Skeletal muscle satellite cell (primary cell): ENCODE measurements at regions not wholly inside any gene's neighbourhood (a gene's known extent, or its start where the extent isn't known, plus 50 kb on each side); places are given as distances from the start of the nearest gene placed in this dataset.

ENCODE experiments used
- H3K27me3 ChIP-seq: 2 replicates; pipeline ENCODE4 v1.7.0; 2013; ENCODE audit warnings: low read length; ENCODE audit not compliant: control insufficient read depth, insufficient read depth
- H3K36me3 ChIP-seq: 2 replicates; pipeline ENCODE4 v1.7.0; 2013; ENCODE audit warnings: mild to moderate bottlenecking, control low read depth, low read length; ENCODE audit not compliant: insufficient read depth
- H3K4me1 ChIP-seq: 2 replicates; pipeline ENCODE4 v1.7.0; 2013; ENCODE audit warnings: low read length; ENCODE audit not compliant: control insufficient read depth, insufficient read depth
- H3K4me2 ChIP-seq: 2 replicates; pipeline ENCODE4 v1.7.0; 2013; ENCODE audit warnings: mild to moderate bottlenecking, low read length
- H3K4me3 ChIP-seq: 2 replicates; pipeline ENCODE4 v1.7.0; 2013; ENCODE audit warnings: low read length
- H3K9ac ChIP-seq: 2 replicates; pipeline ENCODE4 v1.7.0; 2013; ENCODE audit warnings: mild to moderate bottlenecking, low read depth, low read length, moderate library complexity
- H3K9me3 ChIP-seq: replicated peaks from 2 replicates; pipeline ENCODE4 v1.7.0; 2013; ENCODE audit warnings: mild to moderate bottlenecking, control low read depth, low read length

- Histone ChIP-seq H3K4me3 (no peak overlapping the region), H3K4me1 (no peaks in the 10 kb centered on the region), H3K4me2 (no peak overlapping the region), H3K9me3 (no peaks in the 10 kb centered on the region), H3K27me3 (no peaks in the 10 kb centered on the region), H3K36me3 (no peaks in the 10 kb centered on the region), H3K9ac (no peak overlapping the region)
Observed at GRCh38 chr4:111849746-111850284, 295.4 kb upstream of the FAM241A start.

DNA sequence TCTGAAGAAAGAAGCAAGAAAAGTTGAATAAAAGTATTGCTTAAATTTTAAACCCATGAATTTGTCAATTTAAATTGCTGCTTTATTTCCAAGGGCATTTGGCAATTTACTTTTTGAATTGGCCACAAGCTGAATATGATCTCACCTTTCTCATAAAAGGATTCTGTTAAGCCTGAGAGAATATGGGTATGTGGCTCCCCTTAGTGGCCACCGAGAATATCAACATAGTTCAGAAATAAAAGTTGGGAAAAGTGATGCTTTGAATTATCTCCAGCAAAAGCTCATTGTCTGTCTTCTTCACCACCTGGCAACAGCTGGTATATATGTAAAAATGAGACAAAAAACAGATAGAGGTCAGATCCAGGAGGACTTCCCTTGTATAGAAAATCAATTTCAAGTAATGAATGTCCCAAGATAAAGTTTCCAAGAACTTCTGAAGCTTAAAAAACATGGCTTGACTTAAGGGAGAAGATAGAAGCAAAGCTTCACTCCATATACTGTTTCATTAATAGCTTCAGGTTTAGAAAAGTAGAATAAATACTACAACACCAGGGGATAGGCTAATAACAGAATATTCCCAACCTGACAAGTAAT lies 290.7 kb upstream of the FAM241A start:
- Histone ChIP-seq H3K27me3 (peaks cover 10% of the 10 kb centered on the region), H3K9ac (no peak overlapping the region), H3K4me1 (no peaks in the 10 kb centered on the region), H3K4me3 (no peak overlapping the region), H3K36me3 (no peaks in the 10 kb centered on the region), H3K4me2 (no peak overlapping the region), H3K9me3 (no peaks in the 10 kb centered on the region)

- Histone ChIP-seq H3K27me3 (peaks cover 10% of the 10 kb centered on the region), H3K36me3 (no peaks in the 10 kb centered on the region), H3K4me2 (no peak overlapping the region), H3K4me1 (no peaks in the 10 kb centered on the region), H3K9ac (no peak overlapping the region), H3K4me3 (no peak overlapping the region), H3K9me3 (no peaks in the 10 kb centered on the region)
Observed at GRCh38 chr4:111855308-111855707, 289.9 kb upstream of the FAM241A start.

DNA sequence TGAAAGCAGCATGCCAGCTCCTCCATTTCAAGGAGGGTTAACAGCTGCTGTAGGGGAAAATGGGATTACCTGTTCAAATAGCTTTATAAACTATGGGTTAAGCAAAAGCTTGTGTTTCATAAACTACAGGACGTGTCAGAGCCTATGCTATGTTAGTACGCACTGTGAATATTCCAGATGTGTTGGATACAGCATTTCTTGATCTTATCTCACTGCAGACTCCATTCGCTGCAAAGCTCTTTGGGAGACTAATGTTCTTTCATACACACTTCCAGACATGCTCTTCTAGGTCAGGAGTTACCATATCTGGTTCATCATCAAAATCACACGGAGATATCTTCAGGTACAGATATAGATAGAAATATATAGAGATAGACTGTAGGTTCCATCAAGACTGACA lies 281.2 kb upstream of the FAM241A start:
- Histone ChIP-seq H3K27me3 (peaks cover 5% of the 10 kb centered on the region), H3K9me3 (no peaks in the 10 kb centered on the region), H3K9ac (no peak overlapping the region), H3K4me1 (no peaks in the 10 kb centered on the region), H3K4me3 (no peak overlapping the region), H3K4me2 (no peak overlapping the region), H3K36me3 (no peaks in the 10 kb centered on the region)

DNA sequence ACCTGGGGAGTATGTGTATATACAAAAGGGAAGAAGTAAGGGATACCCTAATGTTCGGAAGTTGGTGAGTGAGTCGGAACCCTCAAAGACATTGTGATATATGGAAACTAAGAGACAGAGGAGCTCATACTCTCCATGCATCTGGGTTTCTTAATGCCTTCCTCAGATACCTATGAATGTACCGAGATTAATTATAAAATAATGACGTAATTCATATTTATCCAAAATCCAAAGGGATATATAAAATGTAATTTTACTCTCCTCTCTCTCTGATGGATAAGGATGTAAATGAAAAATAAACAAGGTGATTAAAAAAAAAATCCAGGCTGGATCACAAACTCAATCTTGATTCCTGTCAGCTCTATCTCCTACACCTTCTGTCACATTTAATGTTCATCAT lies 275.9 kb upstream of the FAM241A start:
- Histone ChIP-seq H3K9me3 (no peaks in the 10 kb centered on the region), H3K4me2 (no peak overlapping the region), H3K4me3 (no peak overlapping the region), H3K36me3 (no peaks in the 10 kb centered on the region), H3K27me3 (peaks cover 4% of the 10 kb centered on the region), H3K4me1 (no peaks in the 10 kb centered on the region), H3K9ac (no peak overlapping the region)

DNA sequence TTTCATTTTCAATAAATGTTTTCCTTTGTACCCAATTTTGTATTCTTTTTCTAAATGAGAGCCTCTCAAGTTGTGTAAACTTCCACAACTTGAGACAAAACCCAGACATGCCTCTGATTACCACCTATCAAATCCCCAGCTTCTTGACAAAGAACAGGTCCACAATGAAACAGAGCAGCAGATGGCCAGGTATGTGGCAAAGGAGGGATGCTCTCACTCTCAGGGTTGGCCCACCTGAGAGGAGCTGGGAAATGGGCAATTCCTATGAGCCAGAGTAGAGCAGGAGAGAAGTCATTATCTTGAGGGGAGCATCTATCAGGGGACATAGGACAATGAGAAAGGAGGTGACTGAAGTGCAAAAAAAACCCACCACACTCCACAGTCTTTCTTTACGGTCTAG lies 273.5 kb upstream of the FAM241A start:
- no peaks in the 10 kb centered on the region for H3K4me1 ChIP-seq
- no peaks in the 10 kb centered on the region for H3K36me3 ChIP-seq
- no peak overlapping the region for H3K4me3 ChIP-seq
- no peaks in the 10 kb centered on the region for H3K9me3 ChIP-seq
- no peak overlapping the region for H3K4me2 ChIP-seq
- H3K9ac ChIP-seq = no peak overlapping the region
- H3K27me3 ChIP-seq = peaks cover 6% of the 10 kb centered on the region

GRCh38 chr4:111873801-111874200 lies 271.5 kb upstream of the FAM241A start:
- H3K9ac ChIP-seq = no peak overlapping the region
- H3K27me3 ChIP-seq = peaks cover 9% of the 10 kb centered on the region
- H3K9me3 ChIP-seq = no peaks in the 10 kb centered on the region
- H3K36me3 ChIP-seq = no peaks in the 10 kb centered on the region
- H3K4me3 ChIP-seq = no peak overlapping the region
- H3K4me2 ChIP-seq = no peak overlapping the region
- H3K4me1 ChIP-seq = no peaks in the 10 kb centered on the region

- Histone ChIP-seq H3K4me1 (no peaks in the 10 kb centered on the region), H3K9ac (no peak overlapping the region), H3K9me3 (no peaks in the 10 kb centered on the region), H3K4me3 (no peak overlapping the region), H3K27me3 (peaks cover 7% of the 10 kb centered on the region), H3K36me3 (no peaks in the 10 kb centered on the region), H3K4me2 (no peak overlapping the region)
Observed at GRCh38 chr4:111879539-111879938, 265.7 kb upstream of the FAM241A start.

GRCh38 chr4:111880116-111880515 lies 265.1 kb upstream of the FAM241A start:
- Histone ChIP-seq H3K4me3 (no peak overlapping the region), H3K27me3 (peaks cover 7% of the 10 kb centered on the region), H3K36me3 (no peaks in the 10 kb centered on the region), H3K4me1 (no peaks in the 10 kb centered on the region), H3K4me2 (no peak overlapping the region), H3K9ac (no peak overlapping the region), H3K9me3 (no peaks in the 10 kb centered on the region)

- H3K4me2 ChIP-seq = no peak overlapping the region
- H3K27me3 ChIP-seq = no peaks in the 10 kb centered on the region
- no peaks in the 10 kb centered on the region for H3K4me1 ChIP-seq
- H3K4me3 ChIP-seq = no peak overlapping the region
- no peaks in the 10 kb centered on the region for H3K36me3 ChIP-seq
- no peak overlapping the region for H3K9ac ChIP-seq
- H3K9me3 ChIP-seq = no peaks in the 10 kb centered on the region
Observed at GRCh38 chr4:111883557-111883999, 261.7 kb upstream of the FAM241A start.

- Histone ChIP-seq H3K27me3 (no peaks in the 10 kb centered on the region), H3K4me3 (no peak overlapping the region), H3K9me3 (no peaks in the 10 kb centered on the region), H3K4me2 (no peak overlapping the region), H3K36me3 (no peaks in the 10 kb centered on the region), H3K4me1 (no peaks in the 10 kb centered on the region), H3K9ac (no peak overlapping the region)
Observed at GRCh38 chr4:111890412-111890811, 254.8 kb upstream of the FAM241A start.

DNA sequence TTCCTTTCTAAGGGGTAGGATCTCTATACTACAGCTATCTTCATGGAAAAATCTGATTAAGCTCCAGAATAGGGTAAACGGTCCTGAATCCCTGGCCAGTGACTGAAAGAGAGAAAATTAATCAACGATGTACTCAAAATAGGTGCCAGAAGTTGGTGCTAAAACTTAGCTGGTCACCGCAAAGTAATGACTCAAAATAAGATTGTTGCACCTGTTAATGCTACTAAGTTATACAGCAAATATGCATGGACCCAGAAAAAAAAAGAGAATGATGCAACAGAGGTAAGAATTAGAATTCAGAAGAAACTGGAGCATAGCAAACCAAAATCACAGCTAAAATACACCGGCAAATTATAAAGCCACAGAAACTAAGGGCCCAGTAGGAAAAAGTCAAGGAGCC lies 239.7 kb upstream of the FAM241A start:
- H3K4me2 ChIP-seq = no peak overlapping the region
- no peaks in the 10 kb centered on the region for H3K27me3 ChIP-seq
- no peaks in the 10 kb centered on the region for H3K4me1 ChIP-seq
- no peak overlapping the region for H3K4me3 ChIP-seq
- no peaks in the 10 kb centered on the region for H3K9me3 ChIP-seq
- H3K36me3 ChIP-seq = no peaks in the 10 kb centered on the region
- no peak overlapping the region for H3K9ac ChIP-seq
